PC-3 (cell line): ENCODE measurements at regions not wholly inside any gene's neighbourhood (a gene's known extent, or its start where the extent isn't known, plus 50 kb on each side); places are given as distances from the start of the nearest gene placed in this dataset.

Experiments used
- ATAC-seq: fragments of 200-7000 bp; cut with Tn5 transposase; 2 replicates; pipeline ENCODE4 v1.9.1; 2020; ENCODE audit warnings: mild to moderate bottlenecking, moderate library complexity
- BruUV-seq: library from RNA; stranded (reverse); fragments of 400-500 nt; replicated peaks from 2 replicates; lab custom pipeline; 2021; lab: Mats Ljungman, UMichigan
- CTCF ChIA-PET: fragments of 300-600 bp; sonication (Branson Sonifier 250); formaldehyde crosslinking; loops from one replicate; lab custom pipeline; 2022; ENCODE audit warnings: antibody characterized with exemption; lab: Charles Lee
- POLR2A ChIA-PET: fragments of 300-600 bp; sonication (Branson Sonifier 250); formaldehyde crosslinking; loops from one replicate; lab custom pipeline; 2022; ENCODE audit warnings: antibody characterized with exemption; ENCODE audit not compliant: unreplicated experiment; lab: Charles Lee
- DNase-seq: peaks from one replicate; pipeline ENCODE4 v3.0.0-alpha.2; 2015
- H2AFZ ChIP-seq: fragments of 300-600 bp; sonication (generic); 2 replicates; pipeline ENCODE4 v1.6.0; 2016; ENCODE audit warnings: antibody characterized with exemption, low read length
- H3F3A ChIP-seq: fragments of 300-600 bp; sonication (generic); one replicate; pipeline ENCODE4 v1.6.0; 2017; ENCODE audit warnings: antibody characterized with exemption, low read length, control low read depth, mild to moderate bottlenecking; ENCODE audit not compliant: unreplicated experiment
- H3K27ac ChIP-seq: fragments of 300-600 bp; sonication (generic); 2 replicates; pipeline ENCODE4 v1.5.1; 2016; ENCODE audit warnings: mild to moderate bottlenecking, low read length
- H3K27me3 ChIP-seq: fragments of 300-600 bp; sonication (generic); 2 replicates; pipeline ENCODE4 v1.6.1; 2016; ENCODE audit warnings: low read length, mixed read lengths
- H3K36me3 ChIP-seq: fragments of 300-600 bp; sonication (generic); 2 replicates; pipeline ENCODE4 v1.6.1; 2016; ENCODE audit warnings: low read depth, mixed run types, low read length, mixed read lengths
- H3K4me1 ChIP-seq: fragments of 300-600 bp; sonication (generic); 2 replicates; pipeline ENCODE4 v1.5.1; 2016; ENCODE audit warnings: low read length; ENCODE audit not compliant: insufficient read depth
- H3K4me2 ChIP-seq: fragments of 300-600 bp; sonication (generic); 2 replicates; pipeline ENCODE4 v1.6.0; 2016; ENCODE audit warnings: low read length
- H3K4me3 ChIP-seq: fragments of 300-600 bp; sonication (generic); 2 replicates; pipeline ENCODE4 v1.5.1; 2016; ENCODE audit warnings: mild to moderate bottlenecking, low read length, mixed read lengths
- H3K79me2 ChIP-seq: fragments of 300-600 bp; sonication (generic); 2 replicates; pipeline ENCODE4 v1.6.1; 2017; ENCODE audit warnings: low read length, mixed read lengths
- H3K9ac ChIP-seq: fragments of 300-600 bp; sonication (generic); 2 replicates; pipeline ENCODE4 v1.6.0; 2016; ENCODE audit warnings: mild to moderate bottlenecking, low read length
- H3K9me2 ChIP-seq: fragments of 300-600 bp; sonication (generic); replicated peaks from 2 replicates; pipeline ENCODE4 v1.6.1; 2016; ENCODE audit warnings: mixed run types, low read length, mixed read lengths
- H3K9me3 ChIP-seq: fragments of 300-600 bp; sonication (generic); 2 replicates; pipeline ENCODE4 v1.6.1; 2016; ENCODE audit warnings: low read length, mixed read lengths
- H4K20me1 ChIP-seq: fragments of 300-600 bp; sonication (generic); 2 replicates; pipeline ENCODE4 v1.6.1; 2016; ENCODE audit warnings: low read length, mixed read lengths
- CTCF ChIP-seq: fragments of 300-600 bp; sonication (generic); conservative IDR thresholded peaks from 2 replicates; pipeline ENCODE4 v1.5.1; 2017; ENCODE audit warnings: antibody characterized with exemption, low read depth, mild to moderate bottlenecking, low read length
- EZH2 ChIP-seq: fragments of 300-600 bp; sonication (generic); IDR thresholded peaks from one replicate; pipeline ENCODE4 v1.6.1; 2017; ENCODE audit warnings: antibody characterized with exemption, mild to moderate bottlenecking, low read length; ENCODE audit not compliant: unreplicated experiment
- EZH2phosphoT487 ChIP-seq: fragments of 300-600 bp; sonication (generic); IDR thresholded peaks from 2 replicates; pipeline ENCODE4 v1.6.1; 2018; ENCODE audit warnings: mild to moderate bottlenecking, antibody characterized with exemption, low read length, borderline replicate concordance
- intact Hi-C: fragments of 100-400 bp; cut with micrococcal nuclease; formaldehyde crosslinking; loops from 2 replicates; pipeline ENCODE4 v1.9.0; 2023

- H3K36me3 ChIP-seq, result no peaks in the 10 kb centered on the region
- ChIA-PET CTCF (no interaction called here), POLR2A (no interaction called here)
- no peaks in the 10 kb centered on the region for H3K79me2 ChIP-seq
- no TSS peak for BruUV-seq
- peak overlapping the region; percentile 71 for H3K4me2 ChIP-seq
- H2AFZ ChIP-seq, result peak overlapping the region; percentile 18
- TF ChIP-seq EZH2phosphoT487 (no peak), EZH2 (no peak), CTCF (no peak)
- intact Hi-C loops, result no loop called here
- peak overlapping the region; percentile 34; the same call in 1 of the 2 replicates for H3K4me3 ChIP-seq
- peaks cover 35% of the 10 kb centered on the region for H3K4me1 ChIP-seq
- DNase-seq (no peak), ATAC-seq (no peak)
- peak overlapping the region; percentile 30 for H3K27ac ChIP-seq
- H4K20me1 ChIP-seq, result no peaks in the 10 kb centered on the region
- no peaks in the 10 kb centered on the region for H3K27me3 ChIP-seq
- no peak overlapping the region for H3K9ac ChIP-seq
- no peaks in the 10 kb centered on the region for H3K9me3 ChIP-seq
- H3K9me2 ChIP-seq, result no peaks in the 10 kb centered on the region
- H3F3A ChIP-seq, result no peaks in the 10 kb centered on the region
Observed at GRCh38 chr15:70526974-70527325, 236.4 kb downstream of the UACA start.

GRCh38 chr15:70526221-70526973 is 237.0 kb downstream of the UACA start:
- no peaks in the 10 kb centered on the region for H3K27me3 ChIP-seq
- POLR2A ChIA-PET, result interaction anchor here (0.6 kb wide), 1 partner anchor 934 kb away, joined by 4 read pairs; no protein-coding TSS in a partner anchor
- no peaks in the 10 kb centered on the region for H4K20me1 ChIP-seq
- intact Hi-C loops, result no loop called here
- peak overlapping the region; percentile 34; the same call in 1 of the 2 replicates for H3K4me3 ChIP-seq
- TF ChIP-seq EZH2phosphoT487 (0 out of 2 replicates have a peak, but pooled peaks have one; percentile 29), EZH2 (no peak)
- no TSS peak for BruUV-seq
- H3K9me2 ChIP-seq, result no peaks in the 10 kb centered on the region
- H3K9ac ChIP-seq, result no peak overlapping the region
- no peaks in the 10 kb centered on the region for H3F3A ChIP-seq
- peaks cover 35% of the 10 kb centered on the region for H3K4me1 ChIP-seq
- H3K9me3 ChIP-seq, result no peaks in the 10 kb centered on the region
- DNase-seq (peak; percentile 95), ATAC-seq (peak; percentile 90)
- no peaks in the 10 kb centered on the region for H3K36me3 ChIP-seq
- H3K4me2 ChIP-seq, result peak overlapping the region; percentile 71
- CTCF ChIA-PET, result interaction anchor here (0.6 kb wide), 1 partner anchor 21 kb away, joined by 4 read pairs; no protein-coding TSS in a partner anchor
- H2AFZ ChIP-seq, result peak overlapping the region; percentile 18
- H3K79me2 ChIP-seq, result no peaks in the 10 kb centered on the region
- peak overlapping the region; percentile 30 for H3K27ac ChIP-seq

- H3K4me3 ChIP-seq, result no peak overlapping the region
- no peaks in the 10 kb centered on the region for H3K9me3 ChIP-seq
- H3K27ac ChIP-seq, result no peak overlapping the region
- no peaks in the 10 kb centered on the region for H3K27me3 ChIP-seq
- H2AFZ ChIP-seq, result no peak overlapping the region
- POLR2A ChIA-PET, result no interaction called here
- no peak overlapping the region for H3K9ac ChIP-seq
- H3K4me1 ChIP-seq, result peaks cover 35% of the 10 kb centered on the region
- H4K20me1 ChIP-seq, result no peaks in the 10 kb centered on the region
- DNase-seq, result no peak
- no peak for ATAC-seq
- TF ChIP-seq CTCF (no peak), EZH2phosphoT487 (no peak), EZH2 (no peak)
- intact Hi-C loops, result no loop called here
- H3K4me2 ChIP-seq, result no peak overlapping the region
- H3K36me3 ChIP-seq, result no peaks in the 10 kb centered on the region
- BruUV-seq, result no TSS peak
- CTCF ChIA-PET, result no interaction called here
- H3F3A ChIP-seq, result no peaks in the 10 kb centered on the region
- no peaks in the 10 kb centered on the region for H3K9me2 ChIP-seq
- H3K79me2 ChIP-seq, result no peaks in the 10 kb centered on the region
Observed at GRCh38 chr15:70525551-70525950, 237.8 kb downstream of the UACA start.
